ENCODE measurements at regions not wholly inside any gene's neighbourhood (a gene's known extent, or its start where the extent isn't known, plus 50 kb on each side); places are given as distances from the start of the nearest gene placed in this dataset.

GRCh38 chr3:147218965-147219364, 187.4 kb downstream of the ZIC4 start:
- no peak for ATAC-seq
- 63 to 81% methylated on average over 4 of the region's 4 CpGs for WGBS, 2 donors (ENCODE audit: low coverage in 1 of 2)
- TF ChIP-seq POLR2A (IDR thresholded peaks at IDR 0.05) = no peak
- TF ChIP-seq POLR2AphosphoS5 (IDR thresholded peaks at IDR 0.05) = no peak
- TF ChIP-seq, protein P1, sequence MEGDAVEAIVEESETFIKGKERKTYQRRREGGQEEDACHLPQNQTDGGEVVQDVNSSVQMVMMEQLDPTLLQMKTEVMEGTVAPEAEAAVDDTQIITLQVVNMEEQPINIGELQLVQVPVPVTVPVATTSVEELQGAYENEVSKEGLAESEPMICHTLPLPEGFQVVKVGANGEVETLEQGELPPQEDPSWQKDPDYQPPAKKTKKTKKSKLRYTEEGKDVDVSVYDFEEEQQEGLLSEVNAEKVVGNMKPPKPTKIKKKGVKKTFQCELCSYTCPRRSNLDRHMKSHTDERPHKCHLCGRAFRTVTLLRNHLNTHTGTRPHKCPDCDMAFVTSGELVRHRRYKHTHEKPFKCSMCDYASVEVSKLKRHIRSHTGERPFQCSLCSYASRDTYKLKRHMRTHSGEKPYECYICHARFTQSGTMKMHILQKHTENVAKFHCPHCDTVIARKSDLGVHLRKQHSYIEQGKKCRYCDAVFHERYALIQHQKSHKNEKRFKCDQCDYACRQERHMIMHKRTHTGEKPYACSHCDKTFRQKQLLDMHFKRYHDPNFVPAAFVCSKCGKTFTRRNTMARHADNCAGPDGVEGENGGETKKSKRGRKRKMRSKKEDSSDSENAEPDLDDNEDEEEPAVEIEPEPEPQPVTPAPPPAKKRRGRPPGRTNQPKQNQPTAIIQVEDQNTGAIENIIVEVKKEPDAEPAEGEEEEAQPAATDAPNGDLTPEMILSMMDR (IDR thresholded peaks at IDR 0.05) = no peak
- no peak for TF ChIP-seq EP300 (IDR thresholded peaks at IDR 0.05)

DNA sequence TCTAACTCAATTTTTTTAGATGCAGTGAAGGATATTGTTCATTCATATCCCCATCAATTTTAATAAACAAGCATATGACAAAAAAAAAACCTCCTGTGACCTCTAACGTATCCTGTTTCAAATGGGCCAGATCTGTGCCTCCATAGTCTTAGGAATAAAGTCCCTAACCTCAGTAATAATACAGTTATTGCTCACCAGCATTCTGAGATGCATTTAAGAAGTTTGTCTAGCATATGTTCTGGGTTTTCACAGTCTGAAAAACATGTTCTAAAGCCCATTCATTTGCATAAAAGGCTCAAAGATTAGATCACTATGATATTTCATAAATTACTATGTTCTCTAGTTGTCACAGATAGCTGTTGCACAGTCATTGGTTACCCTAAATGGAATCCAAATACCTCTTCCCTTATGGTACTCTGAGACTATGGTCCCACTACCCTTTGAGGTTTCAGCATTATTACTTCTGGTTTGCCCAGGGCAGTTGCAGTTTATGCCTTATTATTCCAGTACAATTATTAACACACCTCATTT, 190.1 kb downstream of the ZIC4 start:
- H3K27me3 ChIP-seq = no peaks in the 10 kb centered on the region
- WGBS, 2 donors (ENCODE audit: low coverage in 1 of 2) = 44 to 63% methylated on average over 1 of the region's 1 CpG
- H3K27ac ChIP-seq = no peak overlapping the region
- no peak overlapping the region for H3K4me3 ChIP-seq
- H3K9me3 ChIP-seq = no peaks in the 10 kb centered on the region
- ATAC-seq = no peak
- no peaks in the 10 kb centered on the region for H3K36me3 ChIP-seq
- H3K4me1 ChIP-seq = no peaks in the 10 kb centered on the region
- TF ChIP-seq EP300 (IDR thresholded peaks at IDR 0.05) = no peak

More at GRCh38 chr3:147218965-147219364, 187.4 kb downstream of the ZIC4 start:
- Histone ChIP-seq H3K4me1 (no peaks in the 10 kb centered on the region), H3K27ac (no peak overlapping the region), H3K4me3 (no peak overlapping the region), H3K9me3 (no peaks in the 10 kb centered on the region), H3K36me3 (no peaks in the 10 kb centered on the region), H3K27me3 (no peaks in the 10 kb centered on the region)

GRCh38 chr3:147215660-147216059, 190.7 kb downstream of the ZIC4 start:
- no peaks in the 10 kb centered on the region for H3K36me3 ChIP-seq
- no peak for TF ChIP-seq POLR2AphosphoS5 (IDR thresholded peaks at IDR 0.05)
- TF ChIP-seq POLR2A (IDR thresholded peaks at IDR 0.05) = no peak
- TF ChIP-seq EP300 (IDR thresholded peaks at IDR 0.05) = no peak
- TF ChIP-seq, protein P1 (IDR thresholded peaks at IDR 0.05) = no peak
- H3K4me1 ChIP-seq = no peaks in the 10 kb centered on the region
- H3K27me3 ChIP-seq = no peaks in the 10 kb centered on the region
- H3K4me3 ChIP-seq = no peak overlapping the region
- H3K27ac ChIP-seq = no peak overlapping the region
- no peaks in the 10 kb centered on the region for H3K9me3 ChIP-seq
- no peak for ATAC-seq

DNA sequence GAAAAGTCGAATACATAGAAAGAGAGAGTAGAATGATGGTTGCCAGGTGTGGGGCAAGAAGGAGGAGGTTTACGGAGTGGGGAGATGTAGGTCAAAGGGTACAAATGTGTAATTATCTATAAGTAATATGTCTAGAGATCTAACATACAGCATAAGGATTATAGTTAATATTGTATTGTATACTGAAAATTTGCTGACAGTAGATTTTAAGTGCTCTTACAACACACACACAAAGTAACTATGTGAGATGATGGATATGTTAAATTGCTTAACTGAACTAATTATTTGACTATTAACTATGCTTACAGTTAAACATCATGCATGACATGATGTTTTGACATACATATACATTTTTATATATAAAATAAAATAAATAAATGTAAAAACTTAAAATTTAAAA, 192.7 kb downstream of the ZIC4 start:
- TF ChIP-seq POLR2A (IDR thresholded peaks at IDR 0.05) = no peak
- TF ChIP-seq, protein P1 (IDR thresholded peaks at IDR 0.05) = no peak
- no peak for TF ChIP-seq POLR2AphosphoS5 (IDR thresholded peaks at IDR 0.05)
- no peak for TF ChIP-seq EP300 (IDR thresholded peaks at IDR 0.05)
- Histone ChIP-seq H3K9me3 (peaks cover 0 to 7% (median 0%) of the 10 kb centered on the region in 3 donors), H3K4me1 (no peaks in the 10 kb centered on the region), H3K27ac (no peak overlapping the region), H3K4me3 (no peak overlapping the region), H3K27me3 (no peaks in the 10 kb centered on the region), H3K36me3 (no peaks in the 10 kb centered on the region)
- ATAC-seq = no peak
- 61 to 64% methylated on average over 2 of the region's 2 CpGs for WGBS, 2 donors (ENCODE audit: low coverage in 1 of 2)

- no peaks in the 10 kb centered on the region for H3K4me1 ChIP-seq
- TF ChIP-seq EP300 (IDR thresholded peaks at IDR 0.05) = no peak
- TF ChIP-seq, protein P1 (IDR thresholded peaks at IDR 0.05) = no peak
- no peaks in the 10 kb centered on the region for H3K36me3 ChIP-seq
- no peaks in the 10 kb centered on the region for H3K27me3 ChIP-seq
- no peak overlapping the region for H3K27ac ChIP-seq
- H3K4me3 ChIP-seq = no peak overlapping the region
- no peak for ATAC-seq
- H3K9me3 ChIP-seq = peaks cover 0 to 10% (median 0%) of the 10 kb centered on the region in 3 donors
Measured at GRCh38 chr3:147210676-147211075, 195.7 kb downstream of the ZIC4 start.

All from gastroesophageal sphincter (tissue), 4 donors.